ENCODE measurements at regions not wholly inside any gene's neighbourhood (a gene's known extent, or its start where the extent isn't known, plus 50 kb on each side); places are given as distances from the start of the nearest gene placed in this dataset.

- TF ChIP-seq CTCF (IDR thresholded peaks at IDR 0.05) (no peak), ZFX (IDR thresholded peaks at IDR 0.05; ENCODE audit: borderline replicate concordance) (no peak)
- no peak overlapping the region for H3K27ac ChIP-seq
Measured at GRCh38 chr14:98456231-98456630, 815.8 kb downstream of the BCL11B start.

GRCh38 chr14:98458702-98459101, 813.3 kb downstream of the BCL11B start:
- no peak overlapping the region for H3K27ac ChIP-seq

GRCh38 chr14:98462908-98463307, 809.1 kb downstream of the BCL11B start:
- no peak overlapping the region for H3K27ac ChIP-seq
- TF ChIP-seq CTCF (IDR thresholded peaks at IDR 0.05), result no peak
- TF ChIP-seq ZFX (IDR thresholded peaks at IDR 0.05; ENCODE audit: borderline replicate concordance), result no peak

More at GRCh38 chr14:98458702-98459101, 813.3 kb downstream of the BCL11B start:
- TF ChIP-seq ZFX (IDR thresholded peaks at IDR 0.05; ENCODE audit: borderline replicate concordance) (no peak), CTCF (IDR thresholded peaks at IDR 0.05) (no peak)

GRCh38 chr14:98466807-98467206, 805.2 kb downstream of the BCL11B start:
- H3K27ac ChIP-seq, result no peak overlapping the region
- TF ChIP-seq CTCF (IDR thresholded peaks at IDR 0.05), result no peak

- H3K27ac ChIP-seq, result no peak overlapping the region
- TF ChIP-seq CTCF (IDR thresholded peaks at IDR 0.05) (no peak), ZFX (IDR thresholded peaks at IDR 0.05; ENCODE audit: borderline replicate concordance) (no peak)
Measured at GRCh38 chr14:98470663-98471062, 801.3 kb downstream of the BCL11B start.

- TF ChIP-seq CTCF (IDR thresholded peaks at IDR 0.05) (no peak), ZFX (IDR thresholded peaks at IDR 0.05; ENCODE audit: borderline replicate concordance) (no peak)
- H3K27ac ChIP-seq, result no peak overlapping the region
Measured at GRCh38 chr14:98474900-98475299, 797.1 kb downstream of the BCL11B start.

GRCh38 chr14:98477935-98478334, 794.1 kb downstream of the BCL11B start:
- no peak for TF ChIP-seq CTCF (IDR thresholded peaks at IDR 0.05)
- H3K27ac ChIP-seq, result no peak overlapping the region
